ENCODE measurements at regions not wholly inside any gene's neighbourhood (a gene's known extent, or its start where the extent isn't known, plus 50 kb on each side); places are given as distances from the start of the nearest gene placed in this dataset.
"Not testable (repeated sequence)": the region's sequence is repeated elsewhere in the genome, so short reads cannot be mapped to it uniquely, and the experiment has no call there.

DNA sequence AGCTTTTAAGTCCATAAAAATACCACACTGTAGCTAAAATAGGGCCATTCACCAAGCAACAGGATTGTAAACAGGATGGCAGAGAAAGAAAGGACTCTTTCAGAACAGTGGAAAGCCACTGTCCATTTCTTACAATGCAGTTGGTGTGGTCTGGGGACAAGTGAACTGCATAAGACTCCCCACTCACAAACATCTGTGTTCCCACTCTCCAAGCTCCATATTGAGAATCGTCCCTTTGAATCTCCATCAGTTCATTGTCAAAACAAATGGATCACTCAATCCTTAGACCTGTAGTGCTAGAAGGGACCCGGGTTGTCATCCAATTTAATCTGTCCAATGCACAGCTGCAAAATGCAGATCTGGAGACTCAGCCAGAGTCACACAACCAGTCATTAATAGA is 347.4 kb upstream of the KLHL29 start:
- Histone ChIP-seq H3K4me3 (no peak overlapping the region), H3K4me2 (no peak overlapping the region), H4K20me1 (no peaks in the 10 kb centered on the region), H3K9me3 (no peaks in the 10 kb centered on the region), H3K4me1 (no peaks in the 10 kb centered on the region), H3K9ac (no peak overlapping the region), H3K27ac (no peak overlapping the region), H3K27me3 (no peaks in the 10 kb centered on the region), H3K36me3 (no peaks in the 10 kb centered on the region)
- TF ChIP-seq Cebpa-rat (IDR thresholded peaks at IDR 0.05): no peak

DNA sequence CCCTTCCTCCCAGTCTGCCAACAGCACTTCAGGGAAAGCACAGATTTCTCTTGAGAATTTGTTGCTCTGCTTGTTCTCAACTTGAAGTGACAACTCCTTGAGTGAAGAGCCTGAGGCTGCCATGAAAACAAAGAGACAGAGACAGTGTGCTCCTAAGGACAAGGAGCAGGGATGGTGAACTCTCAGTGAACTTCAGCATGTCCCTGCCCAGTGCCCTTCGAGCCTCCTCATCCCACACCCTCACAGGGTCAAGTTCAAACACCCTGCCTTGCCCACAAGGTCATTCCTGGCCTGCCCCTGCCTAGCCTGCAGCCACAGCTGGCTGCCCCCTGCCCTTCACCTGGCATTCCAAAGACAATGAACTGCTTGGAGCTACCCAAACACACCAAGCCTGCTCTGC is 343.5 kb upstream of the KLHL29 start:
- no peaks in the 10 kb centered on the region for H3K27me3 ChIP-seq
- no peaks in the 10 kb centered on the region for H4K20me1 ChIP-seq
- H3K4me2 ChIP-seq: no peak overlapping the region
- no peak for TF ChIP-seq Cebpa-rat (IDR thresholded peaks at IDR 0.05)
- no peaks in the 10 kb centered on the region for H3K9me3 ChIP-seq
- no peak overlapping the region for H3K4me3 ChIP-seq
- H3K36me3 ChIP-seq: no peaks in the 10 kb centered on the region
- H3K27ac ChIP-seq: no peak overlapping the region
- H3K4me1 ChIP-seq: no peaks in the 10 kb centered on the region
- H3K9ac ChIP-seq: no peak overlapping the region

DNA sequence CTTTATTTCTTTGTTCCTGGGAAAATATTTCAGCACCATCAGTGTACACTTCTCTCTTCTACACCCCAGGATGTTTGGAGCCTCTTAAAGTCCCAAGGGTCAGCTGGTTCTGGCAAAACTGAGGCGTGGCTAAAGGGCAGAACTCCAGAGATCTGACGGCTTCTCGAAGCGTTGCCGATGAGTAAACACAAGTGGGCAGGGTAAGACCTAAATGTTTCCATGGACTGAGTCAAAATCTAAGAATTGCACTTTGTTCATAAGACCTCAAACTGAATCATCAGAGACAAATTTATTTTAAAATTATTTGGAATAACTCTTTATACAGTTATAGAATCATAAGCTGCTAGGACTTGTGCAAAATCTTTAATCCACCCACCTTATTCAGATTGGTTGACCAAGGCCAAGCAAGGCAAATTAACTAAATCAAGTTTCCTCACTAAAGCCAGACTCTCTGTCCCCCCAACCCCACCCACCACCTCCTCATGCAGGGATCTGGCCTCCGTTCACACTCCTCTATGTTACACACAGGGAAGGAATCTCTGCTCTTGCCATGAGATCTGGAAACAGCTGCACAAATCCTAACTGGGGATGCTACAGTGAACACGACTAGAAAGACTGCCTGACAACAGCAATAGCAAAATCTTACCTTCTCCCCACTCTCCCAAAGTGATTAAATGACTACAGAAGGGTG is 342.6 kb upstream of the KLHL29 start:
- Histone ChIP-seq H3K4me3 (no peak overlapping the region), H4K20me1 (no peaks in the 10 kb centered on the region), H3K27me3 (no peaks in the 10 kb centered on the region), H3K9me3 (no peaks in the 10 kb centered on the region), H3K4me1 (no peaks in the 10 kb centered on the region), H3K4me2 (no peak overlapping the region), H3K27ac (no peak overlapping the region), H3K36me3 (no peaks in the 10 kb centered on the region), H3K9ac (no peak overlapping the region)
- no peak for TF ChIP-seq Cebpa-rat (IDR thresholded peaks at IDR 0.05)

DNA sequence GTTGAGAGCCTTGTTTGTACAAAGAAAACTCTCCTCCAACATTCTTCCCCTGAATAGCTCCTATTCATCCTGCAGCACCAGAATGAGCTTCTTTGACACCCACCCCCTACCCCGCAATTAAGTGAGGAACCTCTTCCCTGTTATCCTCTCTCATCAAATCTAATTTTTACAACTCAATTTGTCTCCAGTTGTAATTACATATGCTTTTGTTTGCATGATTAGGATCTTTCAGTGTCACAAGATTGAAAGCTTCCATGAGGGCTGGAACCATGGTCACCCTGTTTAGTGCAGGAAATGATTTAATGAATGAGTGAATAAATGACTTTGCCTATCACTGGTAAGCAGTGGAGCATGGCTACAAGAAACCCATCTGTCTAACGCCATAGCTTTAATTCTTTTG is 334.6 kb upstream of the KLHL29 start:
- TF ChIP-seq Cebpa-rat (IDR thresholded peaks at IDR 0.05): no peak

DNA sequence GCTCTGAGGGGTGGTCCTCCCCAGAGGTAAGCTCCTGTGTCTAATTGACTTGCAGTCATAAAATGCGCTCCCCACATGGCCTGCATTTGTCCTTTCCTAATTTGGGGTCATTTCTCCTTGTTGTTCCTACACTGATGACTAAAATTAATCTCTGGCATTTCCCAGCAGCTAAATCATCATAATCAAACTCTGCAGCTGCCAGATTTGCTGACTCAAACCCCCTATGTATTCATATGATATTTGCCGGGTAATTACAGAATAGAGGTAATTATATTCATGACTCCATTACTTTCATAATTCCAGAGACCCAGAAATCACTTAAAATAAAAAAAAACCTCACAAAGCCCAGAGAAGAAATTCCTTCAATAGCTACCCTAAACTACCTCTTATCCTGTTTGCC is 331.4 kb upstream of the KLHL29 start:
- H3K9me3 ChIP-seq: no peaks in the 10 kb centered on the region
- no peak for TF ChIP-seq Cebpa-rat (IDR thresholded peaks at IDR 0.05)
- H3K36me3 ChIP-seq: no peaks in the 10 kb centered on the region
- H3K4me2 ChIP-seq: no peak overlapping the region
- H3K9ac ChIP-seq: no peak overlapping the region
- no peak overlapping the region for H3K4me3 ChIP-seq
- no peak overlapping the region for H3K27ac ChIP-seq
- H3K4me1 ChIP-seq: no peaks in the 10 kb centered on the region
- H3K27me3 ChIP-seq: no peaks in the 10 kb centered on the region; the same call in 1 of the 2 replicates
- H4K20me1 ChIP-seq: no peaks in the 10 kb centered on the region

More for the DNA sequence above, 334.6 kb upstream of the KLHL29 start:
- Histone ChIP-seq H3K4me2 (no peak overlapping the region), H3K4me3 (no peak overlapping the region), H3K4me1 (no peaks in the 10 kb centered on the region), H3K36me3 (no peaks in the 10 kb centered on the region), H3K27me3 (no peaks in the 10 kb centered on the region; the same call in 1 of the 2 replicates), H3K9ac (no peak overlapping the region), H3K9me3 (no peaks in the 10 kb centered on the region), H3K27ac (no peak overlapping the region), H4K20me1 (no peaks in the 10 kb centered on the region)

DNA sequence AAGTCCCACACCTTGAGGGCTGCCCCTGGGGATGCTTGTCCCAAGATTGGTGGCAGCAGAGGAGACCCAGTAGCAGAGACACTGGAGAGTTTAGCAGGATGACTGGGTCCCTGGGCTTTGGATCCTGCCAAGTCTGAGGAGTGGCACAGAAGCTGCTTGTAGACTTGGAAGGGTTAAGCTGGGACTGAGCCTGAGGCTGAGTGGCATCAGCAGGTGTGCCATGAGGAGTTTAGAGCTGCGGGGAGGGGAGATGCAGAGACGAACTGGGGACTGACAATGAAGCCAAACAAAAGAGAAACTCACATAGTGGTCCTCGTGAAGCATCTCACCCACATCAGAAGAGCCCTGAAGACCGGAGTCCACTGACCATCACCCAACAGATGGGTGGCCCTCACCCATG is 329.7 kb upstream of the KLHL29 start:
- H3K4me2 ChIP-seq: no peak overlapping the region
- no peak overlapping the region for H3K4me3 ChIP-seq
- no peaks in the 10 kb centered on the region for H3K4me1 ChIP-seq
- H4K20me1 ChIP-seq: no peaks in the 10 kb centered on the region
- no peak for TF ChIP-seq Cebpa-rat (IDR thresholded peaks at IDR 0.05)
- H3K9me3 ChIP-seq: no peaks in the 10 kb centered on the region
- no peaks in the 10 kb centered on the region for H3K36me3 ChIP-seq
- no peak overlapping the region for H3K27ac ChIP-seq
- no peak overlapping the region for H3K9ac ChIP-seq
- H3K27me3 ChIP-seq: no peaks in the 10 kb centered on the region; the same call in 1 of the 2 replicates

DNA sequence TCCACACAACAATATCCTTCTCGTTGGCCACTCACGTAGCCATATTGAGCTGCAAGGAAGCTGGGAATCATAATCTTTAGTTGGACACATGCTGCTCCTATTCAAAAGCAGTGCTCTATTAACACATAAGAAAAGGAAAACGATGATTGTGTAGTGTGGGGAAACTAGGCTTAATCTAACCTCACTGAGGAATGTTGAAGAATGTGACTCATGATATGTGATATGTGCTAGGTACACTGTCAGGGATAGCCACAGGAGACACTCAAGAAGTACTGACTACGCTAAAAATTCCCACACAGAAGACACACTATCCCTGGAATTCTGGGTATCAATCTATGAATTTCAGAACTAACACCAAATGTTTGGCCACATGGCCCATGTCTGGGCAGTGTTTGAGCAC is 328.1 kb upstream of the KLHL29 start:
- H4K20me1 ChIP-seq, H3K4me1 ChIP-seq, H3K9me3 ChIP-seq, H3K9ac ChIP-seq, H3K36me3 ChIP-seq, H3K27ac ChIP-seq, H3K4me3 ChIP-seq, H3K4me2 ChIP-seq, H3K27me3 ChIP-seq: not testable (repeated sequence)

DNA sequence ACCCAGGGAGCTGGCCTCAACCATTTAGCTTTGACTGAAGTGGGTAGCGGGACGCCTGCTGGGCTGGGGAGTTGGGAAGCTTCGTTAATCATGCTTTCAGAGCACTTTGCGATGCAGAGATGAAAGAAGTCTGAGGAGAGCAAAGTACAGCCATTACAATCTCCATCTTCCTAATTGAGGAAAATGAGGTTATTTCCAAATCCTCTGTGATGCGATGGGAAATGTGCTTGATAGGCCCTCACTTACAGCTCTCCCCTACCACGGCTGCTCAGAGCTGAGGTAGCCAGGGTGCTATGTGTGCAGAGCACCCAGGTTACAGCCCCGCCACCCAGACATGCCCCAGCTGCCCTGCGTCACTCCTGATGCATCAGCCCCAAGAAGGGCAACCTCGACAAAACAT is 326.5 kb upstream of the KLHL29 start:
- H3K4me3 ChIP-seq: no peak overlapping the region
- no peaks in the 10 kb centered on the region for H3K4me1 ChIP-seq
- no peak for TF ChIP-seq Cebpa-rat (IDR thresholded peaks at IDR 0.05)
- no peaks in the 10 kb centered on the region for H3K9me3 ChIP-seq
- H3K4me2 ChIP-seq: no peak overlapping the region
- H3K36me3 ChIP-seq: no peaks in the 10 kb centered on the region
- H4K20me1 ChIP-seq: no peaks in the 10 kb centered on the region
- no peaks in the 10 kb centered on the region; the same call in 1 of the 2 replicates for H3K27me3 ChIP-seq
- no peak overlapping the region for H3K9ac ChIP-seq
- no peak overlapping the region for H3K27ac ChIP-seq

DNA sequence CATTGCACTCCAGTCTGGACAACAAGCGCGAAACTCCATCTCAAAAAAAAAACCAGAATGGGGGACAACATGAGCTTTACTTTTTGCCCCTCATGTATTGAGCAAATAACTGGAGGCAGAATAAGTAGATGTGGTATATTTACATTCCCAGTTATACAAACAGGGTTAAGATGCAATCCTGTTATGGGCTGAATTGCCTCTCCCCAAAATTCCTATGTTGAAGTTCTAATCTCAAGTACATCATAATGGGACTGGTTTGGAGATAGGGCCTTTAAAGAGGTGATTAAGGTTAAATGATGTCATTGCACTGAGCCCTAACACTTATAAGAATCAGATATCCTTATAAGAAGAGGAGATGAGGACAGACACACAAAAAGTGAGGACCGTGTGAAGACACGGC is 319.8 kb upstream of the KLHL29 start:
- H3K27ac ChIP-seq: no peak overlapping the region
- no peaks in the 10 kb centered on the region for H4K20me1 ChIP-seq
- H3K9ac ChIP-seq: no peak overlapping the region
- H3K4me3 ChIP-seq: no peak overlapping the region
- TF ChIP-seq Cebpa-rat (IDR thresholded peaks at IDR 0.05): no peak
- no peaks in the 10 kb centered on the region for H3K9me3 ChIP-seq
- no peak overlapping the region for H3K4me2 ChIP-seq
- H3K27me3 ChIP-seq: no peaks in the 10 kb centered on the region
- H3K36me3 ChIP-seq: no peaks in the 10 kb centered on the region
- H3K4me1 ChIP-seq: no peaks in the 10 kb centered on the region

DNA sequence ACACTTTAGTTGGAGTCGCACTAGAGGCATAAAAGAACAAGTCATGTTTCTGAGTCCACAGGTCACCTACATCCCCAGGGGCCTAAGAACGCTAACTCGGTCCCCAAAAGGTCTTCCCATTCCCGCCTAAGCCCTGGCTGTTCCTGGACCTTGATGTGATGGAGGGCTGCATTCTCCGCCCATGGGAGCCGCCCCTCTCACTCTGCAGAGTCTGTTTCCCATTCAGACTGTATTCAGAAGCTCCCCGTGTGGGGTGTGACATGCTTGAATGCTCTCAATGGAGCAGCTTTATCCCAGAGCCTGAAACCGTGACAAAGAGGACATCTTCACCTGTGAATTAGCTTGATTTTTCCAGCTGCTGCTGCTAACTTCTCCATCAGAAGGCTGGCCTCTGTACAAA is 319.0 kb upstream of the KLHL29 start:
- Histone ChIP-seq H3K27ac (no peak overlapping the region), H3K9ac (no peak overlapping the region), H3K36me3 (no peaks in the 10 kb centered on the region), H3K9me3 (no peaks in the 10 kb centered on the region), H3K4me1 (no peaks in the 10 kb centered on the region), H3K27me3 (no peaks in the 10 kb centered on the region), H4K20me1 (no peaks in the 10 kb centered on the region), H3K4me2 (no peak overlapping the region), H3K4me3 (no peak overlapping the region)
- TF ChIP-seq Cebpa-rat (IDR thresholded peaks at IDR 0.05): no peak

DNA sequence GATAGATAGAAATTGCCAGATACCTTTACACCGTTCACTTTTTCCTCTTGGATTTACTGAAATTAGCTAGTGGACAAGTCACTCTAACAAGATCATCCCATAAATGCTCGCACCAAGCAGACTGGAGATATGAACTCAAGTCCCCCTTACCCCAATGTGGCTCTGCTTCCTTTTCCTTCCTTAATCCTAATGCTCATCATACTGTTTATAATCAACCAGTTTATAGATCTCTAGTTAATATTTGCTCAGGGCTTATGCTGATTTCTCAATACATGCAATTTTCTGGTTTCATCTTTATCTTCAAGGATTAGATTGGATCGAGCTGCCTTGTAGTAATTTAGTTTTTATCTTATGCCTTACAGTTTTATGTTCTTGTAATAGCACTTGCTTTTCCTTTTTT is 318.3 kb upstream of the KLHL29 start:
- Histone ChIP-seq H3K27ac (no peak overlapping the region), H3K4me1 (no peaks in the 10 kb centered on the region), H3K36me3 (no peaks in the 10 kb centered on the region), H3K9me3 (no peaks in the 10 kb centered on the region), H3K4me2 (no peak overlapping the region), H3K9ac (no peak overlapping the region), H3K27me3 (no peaks in the 10 kb centered on the region), H3K4me3 (no peak overlapping the region), H4K20me1 (no peaks in the 10 kb centered on the region)
- no peak for TF ChIP-seq Cebpa-rat (IDR thresholded peaks at IDR 0.05)

Data from BLaER1 (cell line).